ENCODE measurements at regions not wholly inside any gene's neighbourhood (a gene's known extent, or its start where the extent isn't known, plus 50 kb on each side); places are given as distances from the start of the nearest gene placed in this dataset.

DNA sequence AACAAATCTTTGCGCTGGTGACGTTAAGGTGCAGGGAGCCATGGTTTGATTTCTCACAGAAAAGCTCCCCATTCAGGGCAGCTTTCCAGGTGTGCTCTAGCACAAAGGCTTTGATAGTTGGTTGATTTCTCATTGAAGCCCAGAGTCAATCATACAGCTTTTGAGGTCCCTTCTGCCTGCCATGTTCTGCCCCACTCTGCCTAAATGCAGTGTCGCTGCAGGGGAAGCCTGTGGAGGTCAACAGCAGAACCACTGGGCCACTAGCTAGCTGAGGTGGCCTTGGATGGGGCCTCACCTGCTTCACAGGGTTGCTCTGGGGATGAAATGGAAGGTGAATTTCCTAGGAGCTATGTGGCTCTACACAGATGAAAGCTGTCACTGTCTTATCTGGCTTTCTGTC lies 278.3 kb downstream of the TLE3 start:
- H3K9ac ChIP-seq, result no peak overlapping the region
- H3K9me3 ChIP-seq, result no peaks in the 10 kb centered on the region
- H3K4me3 ChIP-seq (ENCODE audit: low read depth in 2 of 2, low read length in 1 of 2), result no peak overlapping the region
- 72% methylated on average over 3 of the region's 3 CpGs for WGBS (ENCODE audit: low lambda C conversion rate)
- H4K20me1 ChIP-seq (ENCODE audit: insufficient read depth), result no peaks in the 10 kb centered on the region
- POLR2A ChIA-PET, result no interaction called here
- H3K4me1 ChIP-seq (ENCODE audit: control insufficient read depth in 1 of 2, insufficient read depth in 2 of 2, low read depth in 1 of 2, low read length in 1 of 2), result peaks cover 0 to 14% of the 10 kb centered on the region in 2 experiments; a peak in 2 of 4 replicates
- TF ChIP-seq, protein P1, sequence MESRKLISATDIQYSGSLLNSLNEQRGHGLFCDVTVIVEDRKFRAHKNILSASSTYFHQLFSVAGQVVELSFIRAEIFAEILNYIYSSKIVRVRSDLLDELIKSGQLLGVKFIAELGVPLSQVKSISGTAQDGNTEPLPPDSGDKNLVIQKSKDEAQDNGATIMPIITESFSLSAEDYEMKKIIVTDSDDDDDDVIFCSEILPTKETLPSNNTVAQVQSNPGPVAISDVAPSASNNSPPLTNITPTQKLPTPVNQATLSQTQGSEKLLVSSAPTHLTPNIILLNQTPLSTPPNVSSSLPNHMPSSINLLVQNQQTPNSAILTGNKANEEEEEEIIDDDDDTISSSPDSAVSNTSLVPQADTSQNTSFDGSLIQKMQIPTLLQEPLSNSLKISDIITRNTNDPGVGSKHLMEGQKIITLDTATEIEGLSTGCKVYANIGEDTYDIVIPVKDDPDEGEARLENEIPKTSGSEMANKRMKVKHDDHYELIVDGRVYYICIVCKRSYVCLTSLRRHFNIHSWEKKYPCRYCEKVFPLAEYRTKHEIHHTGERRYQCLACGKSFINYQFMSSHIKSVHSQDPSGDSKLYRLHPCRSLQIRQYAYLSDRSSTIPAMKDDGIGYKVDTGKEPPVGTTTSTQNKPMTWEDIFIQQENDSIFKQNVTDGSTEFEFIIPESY (IDR thresholded peaks at IDR 0.05; ENCODE audit: borderline replicate concordance, low read depth), result no peak
- DNase-seq, result no peak
- H3K4me2 ChIP-seq, result no peak overlapping the region
- H3K27me3 ChIP-seq (ENCODE audit: insufficient read depth), result peaks cover 32% of the 10 kb centered on the region; the same call in 1 of the 2 replicates
- CTCF ChIA-PET, result no interaction called here
- H3K9me2 ChIP-seq, result no peaks in the 10 kb centered on the region
- no peaks in the 10 kb centered on the region for H3F3A ChIP-seq (replicated peaks; ENCODE audit: insufficient read depth)
- H3K36me3 ChIP-seq (replicated peaks in 1 of 2; ENCODE audit: control insufficient read depth in 1 of 2, insufficient read depth in 2 of 2, low read length in 1 of 2), result no peaks in the 10 kb centered on the region
- no peak overlapping the region for H3K27ac ChIP-seq (ENCODE audit: low read depth in 2 of 2, low read length in 1 of 2)
- H3K79me2 ChIP-seq (ENCODE audit: insufficient read depth), result no peaks in the 10 kb centered on the region
- no peak overlapping the region for H2AFZ ChIP-seq (ENCODE audit: low read depth)

DNA sequence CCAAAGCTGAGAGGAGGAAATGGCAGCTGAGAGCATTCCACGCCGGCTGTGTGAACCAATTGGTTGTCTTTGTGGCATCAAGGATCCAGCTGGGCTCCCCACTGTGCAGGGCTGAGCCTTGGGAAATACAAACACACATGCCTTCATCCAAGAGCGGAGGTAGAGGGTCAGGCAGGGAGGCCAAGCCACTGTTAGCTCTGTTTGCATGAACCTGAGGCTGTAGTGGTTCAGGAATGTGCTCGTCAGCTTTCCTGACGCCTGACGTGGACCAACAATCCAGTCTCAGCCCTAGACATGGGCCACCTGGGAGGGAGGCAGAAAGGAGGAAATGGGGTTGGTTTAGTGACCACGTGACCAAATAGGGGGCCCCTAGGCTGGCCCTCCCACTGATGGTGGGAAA lies 276.9 kb downstream of the TLE3 start:
- Histone ChIP-seq H3K4me2 (no peak overlapping the region), H3K27me3 (ENCODE audit: insufficient read depth) (peaks cover 32% of the 10 kb centered on the region; the same call in 1 of the 2 replicates), H4K20me1 (ENCODE audit: insufficient read depth) (no peaks in the 10 kb centered on the region), H3K9me3 (no peaks in the 10 kb centered on the region), H3K9ac (no peak overlapping the region), H2AFZ (ENCODE audit: low read depth) (no peak overlapping the region), H3K79me2 (ENCODE audit: insufficient read depth) (no peaks in the 10 kb centered on the region), H3K4me1 (ENCODE audit: control insufficient read depth in 1 of 2, insufficient read depth in 2 of 2, low read depth in 1 of 2, low read length in 1 of 2) (peaks cover 0 to 14% of the 10 kb centered on the region in 2 experiments; a peak in 2 of 4 replicates), H3K27ac (ENCODE audit: low read depth in 2 of 2, low read length in 1 of 2) (no peak overlapping the region), H3K4me3 (ENCODE audit: low read depth in 2 of 2, low read length in 1 of 2) (no peak overlapping the region), H3F3A (replicated peaks; ENCODE audit: insufficient read depth) (no peaks in the 10 kb centered on the region), H3K9me2 (no peaks in the 10 kb centered on the region), H3K36me3 (replicated peaks in 1 of 2; ENCODE audit: control insufficient read depth in 1 of 2, insufficient read depth in 2 of 2, low read length in 1 of 2) (no peaks in the 10 kb centered on the region)
- no peak for DNase-seq
- ChIA-PET POLR2A (no interaction called here), CTCF (no interaction called here)
- WGBS (ENCODE audit: low lambda C conversion rate), result 66% methylated on average over 7 of the region's 7 CpGs
- TF ChIP-seq NRF1 (IDR thresholded peaks at IDR 0.05; ENCODE audit: low read depth, low read length), result no peak
- TF ChIP-seq GABPA (IDR thresholded peaks at IDR 0.05; ENCODE audit: low read depth), result no peak
- TF ChIP-seq EZH2phosphoT487 (IDR thresholded peaks at IDR 0.05; ENCODE audit: borderline replicate concordance, low read depth), result no peak
- TF ChIP-seq, protein P1 (IDR thresholded peaks at IDR 0.05; ENCODE audit: borderline replicate concordance, low read depth), result no peak
- no peak for TF ChIP-seq FOSL2 (IDR thresholded peaks at IDR 0.05; ENCODE audit: borderline replicate concordance, low read depth)
- TF ChIP-seq, protein P2, sequence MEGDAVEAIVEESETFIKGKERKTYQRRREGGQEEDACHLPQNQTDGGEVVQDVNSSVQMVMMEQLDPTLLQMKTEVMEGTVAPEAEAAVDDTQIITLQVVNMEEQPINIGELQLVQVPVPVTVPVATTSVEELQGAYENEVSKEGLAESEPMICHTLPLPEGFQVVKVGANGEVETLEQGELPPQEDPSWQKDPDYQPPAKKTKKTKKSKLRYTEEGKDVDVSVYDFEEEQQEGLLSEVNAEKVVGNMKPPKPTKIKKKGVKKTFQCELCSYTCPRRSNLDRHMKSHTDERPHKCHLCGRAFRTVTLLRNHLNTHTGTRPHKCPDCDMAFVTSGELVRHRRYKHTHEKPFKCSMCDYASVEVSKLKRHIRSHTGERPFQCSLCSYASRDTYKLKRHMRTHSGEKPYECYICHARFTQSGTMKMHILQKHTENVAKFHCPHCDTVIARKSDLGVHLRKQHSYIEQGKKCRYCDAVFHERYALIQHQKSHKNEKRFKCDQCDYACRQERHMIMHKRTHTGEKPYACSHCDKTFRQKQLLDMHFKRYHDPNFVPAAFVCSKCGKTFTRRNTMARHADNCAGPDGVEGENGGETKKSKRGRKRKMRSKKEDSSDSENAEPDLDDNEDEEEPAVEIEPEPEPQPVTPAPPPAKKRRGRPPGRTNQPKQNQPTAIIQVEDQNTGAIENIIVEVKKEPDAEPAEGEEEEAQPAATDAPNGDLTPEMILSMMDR (IDR thresholded peaks at IDR 0.05), result no peak
- no peak for TF ChIP-seq RAD21 (IDR thresholded peaks at IDR 0.05; ENCODE audit: low read length)
- TF ChIP-seq FOXM1 (IDR thresholded peaks at IDR 0.05; ENCODE audit: low read depth), result no peak
- TF ChIP-seq SMC3 (IDR thresholded peaks at IDR 0.05; ENCODE audit: low read depth, low read length), result no peak
- TF ChIP-seq MXI1 (IDR thresholded peaks at IDR 0.05; ENCODE audit: low read depth, low read length), result no peak
- TF ChIP-seq, protein P3, sequence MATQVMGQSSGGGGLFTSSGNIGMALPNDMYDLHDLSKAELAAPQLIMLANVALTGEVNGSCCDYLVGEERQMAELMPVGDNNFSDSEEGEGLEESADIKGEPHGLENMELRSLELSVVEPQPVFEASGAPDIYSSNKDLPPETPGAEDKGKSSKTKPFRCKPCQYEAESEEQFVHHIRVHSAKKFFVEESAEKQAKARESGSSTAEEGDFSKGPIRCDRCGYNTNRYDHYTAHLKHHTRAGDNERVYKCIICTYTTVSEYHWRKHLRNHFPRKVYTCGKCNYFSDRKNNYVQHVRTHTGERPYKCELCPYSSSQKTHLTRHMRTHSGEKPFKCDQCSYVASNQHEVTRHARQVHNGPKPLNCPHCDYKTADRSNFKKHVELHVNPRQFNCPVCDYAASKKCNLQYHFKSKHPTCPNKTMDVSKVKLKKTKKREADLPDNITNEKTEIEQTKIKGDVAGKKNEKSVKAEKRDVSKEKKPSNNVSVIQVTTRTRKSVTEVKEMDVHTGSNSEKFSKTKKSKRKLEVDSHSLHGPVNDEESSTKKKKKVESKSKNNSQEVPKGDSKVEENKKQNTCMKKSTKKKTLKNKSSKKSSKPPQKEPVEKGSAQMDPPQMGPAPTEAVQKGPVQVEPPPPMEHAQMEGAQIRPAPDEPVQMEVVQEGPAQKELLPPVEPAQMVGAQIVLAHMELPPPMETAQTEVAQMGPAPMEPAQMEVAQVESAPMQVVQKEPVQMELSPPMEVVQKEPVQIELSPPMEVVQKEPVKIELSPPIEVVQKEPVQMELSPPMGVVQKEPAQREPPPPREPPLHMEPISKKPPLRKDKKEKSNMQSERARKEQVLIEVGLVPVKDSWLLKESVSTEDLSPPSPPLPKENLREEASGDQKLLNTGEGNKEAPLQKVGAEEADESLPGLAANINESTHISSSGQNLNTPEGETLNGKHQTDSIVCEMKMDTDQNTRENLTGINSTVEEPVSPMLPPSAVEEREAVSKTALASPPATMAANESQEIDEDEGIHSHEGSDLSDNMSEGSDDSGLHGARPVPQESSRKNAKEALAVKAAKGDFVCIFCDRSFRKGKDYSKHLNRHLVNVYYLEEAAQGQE (IDR thresholded peaks at IDR 0.05; ENCODE audit: low read depth, low read length), result no peak
- TF ChIP-seq TAF1 (IDR thresholded peaks at IDR 0.05; ENCODE audit: borderline replicate concordance, low read depth, low read length), result no peak

Data from SK-N-SH (cell line).